ENCODE measurements at regions not wholly inside any gene's neighbourhood (a gene's known extent, or its start where the extent isn't known, plus 50 kb on each side); places are given as distances from the start of the nearest gene placed in this dataset.
"Not testable (repeated sequence)": the region's sequence is repeated elsewhere in the genome, so short reads cannot be mapped to it uniquely, and the experiment has no call there.

GRCh38 chr10:63054889-63055611 lies 78.1 kb upstream of the NRBF2 start:
- H3K27ac Mint-ChIP-seq (ENCODE audit: unreplicated experiment): no peak overlapping the region
- no peaks in the 10 kb centered on the region for H3K36me3 Mint-ChIP-seq (ENCODE audit: unreplicated experiment)
- no peak for DNase-seq
- no peaks in the 10 kb centered on the region for H3K27me3 Mint-ChIP-seq (ENCODE audit: unreplicated experiment)
- H3K4me1 Mint-ChIP-seq (ENCODE audit: low read depth, unreplicated experiment): peaks cover 2% of the 10 kb centered on the region
- TF ChIP-seq CTCF (IDR thresholded peaks at IDR 0.05; ENCODE audit: partially characterized antibody, unreplicated experiment): no peak
- H3K4me3 Mint-ChIP-seq (ENCODE audit: unreplicated experiment): no peak overlapping the region
- no peaks in the 10 kb centered on the region for H3K9me3 Mint-ChIP-seq (ENCODE audit: unreplicated experiment)

GRCh38 chr10:63052083-63052482 lies 81.0 kb upstream of the NRBF2 start:
- Mint-ChIP-seq H3K4me1 (ENCODE audit: low read depth, unreplicated experiment) (peaks cover 2% of the 10 kb centered on the region), H3K36me3 (ENCODE audit: unreplicated experiment) (no peaks in the 10 kb centered on the region), H3K27ac (ENCODE audit: unreplicated experiment) (no peak overlapping the region), H3K9me3 (ENCODE audit: unreplicated experiment) (no peaks in the 10 kb centered on the region), H3K27me3 (ENCODE audit: unreplicated experiment) (no peaks in the 10 kb centered on the region), H3K4me3 (ENCODE audit: unreplicated experiment) (no peak overlapping the region)
- TF ChIP-seq CTCF (IDR thresholded peaks at IDR 0.05; ENCODE audit: partially characterized antibody, unreplicated experiment): no peak
- no peak for DNase-seq

- Mint-ChIP-seq H3K36me3 (ENCODE audit: unreplicated experiment) (peaks cover 6% of the 10 kb centered on the region), H3K4me3 (ENCODE audit: unreplicated experiment) (no peak overlapping the region), H3K4me1 (ENCODE audit: low read depth, unreplicated experiment) (no peaks in the 10 kb centered on the region), H3K27ac (ENCODE audit: unreplicated experiment) (no peak overlapping the region), H3K27me3 (ENCODE audit: unreplicated experiment) (peaks cover 2% of the 10 kb centered on the region), H3K9me3 (ENCODE audit: unreplicated experiment) (no peaks in the 10 kb centered on the region)
- TF ChIP-seq CTCF (IDR thresholded peaks at IDR 0.05; ENCODE audit: partially characterized antibody, unreplicated experiment): no peak
- no peak for DNase-seq
Observed at GRCh38 chr10:63042256-63042655, 90.9 kb upstream of the NRBF2 start.

DNA sequence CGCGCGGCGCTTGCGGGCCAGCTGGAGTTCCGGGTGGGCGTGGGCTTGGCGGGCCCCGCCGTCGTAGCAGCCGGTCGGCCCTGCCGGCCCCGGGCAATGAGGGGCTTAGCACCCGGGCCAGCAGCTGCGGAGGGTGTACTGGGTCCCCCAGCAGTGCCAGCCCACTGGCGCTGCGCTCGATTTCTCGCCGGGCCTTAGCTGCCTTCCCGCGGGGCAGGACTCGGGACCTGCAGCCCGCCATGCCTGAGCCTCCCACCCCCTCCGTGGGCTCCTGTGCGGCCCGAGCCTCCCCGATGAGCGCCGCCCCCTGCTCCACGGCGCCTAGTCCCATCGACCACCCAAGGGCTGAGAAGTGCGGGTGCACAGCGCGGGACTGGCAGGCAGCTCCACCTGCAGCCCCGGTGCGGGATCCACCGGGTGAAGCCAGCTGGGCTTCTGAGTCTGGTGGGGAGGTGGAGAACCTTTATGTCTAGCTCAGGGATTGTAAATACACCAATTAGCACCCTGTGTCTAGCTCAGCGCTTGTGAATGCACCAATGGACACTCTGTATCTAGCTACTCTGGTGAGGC lies 99.4 kb upstream of the NRBF2 start:
- H3K27me3 Mint-ChIP-seq (ENCODE audit: unreplicated experiment); DNase-seq; H3K4me1 Mint-ChIP-seq (ENCODE audit: low read depth, unreplicated experiment); H3K4me3 Mint-ChIP-seq (ENCODE audit: unreplicated experiment); H3K36me3 Mint-ChIP-seq (ENCODE audit: unreplicated experiment); H3K9me3 Mint-ChIP-seq (ENCODE audit: unreplicated experiment); H3K27ac Mint-ChIP-seq (ENCODE audit: unreplicated experiment): not testable (repeated sequence)

- Mint-ChIP-seq H3K4me3 (ENCODE audit: unreplicated experiment) (no peak overlapping the region), H3K27ac (ENCODE audit: unreplicated experiment) (no peak overlapping the region), H3K4me1 (ENCODE audit: low read depth, unreplicated experiment) (no peaks in the 10 kb centered on the region), H3K9me3 (ENCODE audit: unreplicated experiment) (peaks cover 2% of the 10 kb centered on the region), H3K36me3 (ENCODE audit: unreplicated experiment) (no peaks in the 10 kb centered on the region), H3K27me3 (ENCODE audit: unreplicated experiment) (peaks cover 2% of the 10 kb centered on the region)
- DNase-seq: no peak
- TF ChIP-seq CTCF (IDR thresholded peaks at IDR 0.05; ENCODE audit: partially characterized antibody, unreplicated experiment): no peak
Observed at GRCh38 chr10:63030536-63030935, 102.6 kb upstream of the NRBF2 start.
